Fibroblast of skin of right biceps (primary cell): ENCODE measurements at regions not wholly inside any gene's neighbourhood (a gene's known extent, or its start where the extent isn't known, plus 50 kb on each side); places are given as distances from the start of the nearest gene placed in this dataset.

Source experiments
- DNase-seq: peaks from one replicate; pipeline ENCODE4 v3.0.0-alpha.2; 2013

DNA sequence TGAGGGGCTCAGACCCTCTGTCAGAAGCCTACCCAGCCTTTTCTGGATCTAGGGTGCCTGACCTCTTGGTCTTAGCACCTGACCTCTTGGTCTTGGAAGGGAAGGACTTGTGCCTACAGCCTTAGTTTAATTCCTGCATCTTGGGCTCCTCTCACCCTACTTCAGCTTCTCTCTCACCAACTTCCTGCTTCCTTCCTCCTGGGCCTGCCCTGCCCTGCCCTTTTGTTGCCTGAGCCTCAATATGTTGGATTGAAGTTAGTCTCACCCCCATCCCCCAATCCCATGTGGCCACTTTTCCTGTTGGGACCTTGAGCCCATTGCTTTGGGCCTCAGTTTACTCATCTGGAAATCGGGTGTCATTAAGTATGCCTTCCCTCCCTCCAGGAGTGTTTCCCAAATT lies 206.2 kb upstream of the SKOR2 start:
- no peak for DNase-seq

DNA sequence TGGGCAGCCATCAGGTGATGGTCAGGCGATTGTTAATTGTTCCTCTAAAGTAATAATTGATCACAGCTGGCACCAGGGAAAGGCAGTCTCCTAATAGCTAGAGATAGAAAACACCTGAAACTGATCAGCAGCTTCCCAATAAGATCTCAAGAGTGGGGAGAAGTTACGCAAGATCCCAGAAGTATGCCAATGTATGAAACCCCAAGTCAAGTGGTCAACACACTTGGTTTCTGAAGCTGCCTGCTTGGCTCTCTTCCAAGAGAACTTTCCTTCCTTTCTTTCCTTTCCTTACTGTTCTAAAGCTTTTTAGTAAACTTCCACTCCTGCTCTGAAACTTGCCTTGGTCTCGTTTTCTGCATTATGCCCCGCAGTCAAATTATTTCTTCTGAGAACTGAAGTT lies 201.6 kb upstream of the SKOR2 start:
- no peak for DNase-seq

DNA sequence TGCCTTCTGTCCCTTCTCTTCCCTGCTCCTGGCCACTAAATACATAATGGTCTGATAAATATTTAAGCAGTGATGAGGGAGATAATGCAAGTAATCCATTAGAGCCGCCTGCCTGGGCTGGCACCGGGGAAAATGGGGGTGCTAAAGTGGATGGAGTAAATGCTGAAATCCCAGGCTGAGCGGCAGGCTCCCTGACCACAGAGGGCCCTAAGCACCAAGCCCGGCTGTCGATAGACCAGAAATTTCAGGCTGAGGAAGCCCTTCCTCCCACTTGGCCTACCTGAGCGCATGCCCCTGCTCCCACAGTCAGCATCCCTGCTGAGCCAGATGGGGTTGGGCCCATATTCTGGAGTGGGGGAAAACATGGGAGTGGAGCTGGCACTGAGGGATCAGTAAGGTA lies 197.5 kb upstream of the SKOR2 start:
- DNase-seq, result no peak

DNA sequence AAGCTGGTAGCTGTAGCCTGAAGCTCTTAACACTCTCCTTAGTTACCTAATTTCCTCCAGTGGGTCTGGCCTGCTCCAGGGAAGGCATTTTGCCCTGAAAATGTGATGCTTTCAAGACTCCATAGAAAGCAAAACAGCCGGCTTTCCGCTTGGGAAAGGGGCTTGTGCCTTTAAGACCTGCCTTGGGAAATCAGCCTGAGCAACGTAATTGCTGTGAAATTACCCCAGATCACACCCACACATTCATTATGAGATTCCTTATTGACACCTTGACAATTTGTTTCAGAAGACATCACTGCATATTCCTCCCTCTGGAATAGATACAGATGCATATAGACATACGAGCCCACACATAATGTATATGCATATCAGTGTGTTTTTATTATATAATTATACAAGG lies 190.5 kb upstream of the SKOR2 start:
- no peak for DNase-seq

DNA sequence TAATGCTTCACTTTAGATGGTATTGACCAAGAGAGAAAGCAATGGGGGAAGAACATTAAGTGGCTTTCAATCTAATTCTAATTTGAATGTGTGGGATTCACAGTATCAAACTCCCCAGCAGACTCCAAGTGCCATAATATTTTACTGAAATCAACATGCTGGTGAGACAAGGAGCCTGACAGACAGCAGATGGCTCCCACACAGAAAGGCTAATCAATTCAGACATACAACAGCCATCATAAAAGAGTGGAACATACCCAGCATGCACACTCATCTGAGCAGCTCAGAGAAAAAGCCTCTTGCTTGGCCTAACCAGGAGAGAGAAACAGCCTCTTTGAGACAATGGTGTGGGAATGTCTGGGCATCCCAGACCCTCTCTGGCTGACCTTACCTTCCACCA lies 186.5 kb upstream of the SKOR2 start:
- no peak for DNase-seq

DNA sequence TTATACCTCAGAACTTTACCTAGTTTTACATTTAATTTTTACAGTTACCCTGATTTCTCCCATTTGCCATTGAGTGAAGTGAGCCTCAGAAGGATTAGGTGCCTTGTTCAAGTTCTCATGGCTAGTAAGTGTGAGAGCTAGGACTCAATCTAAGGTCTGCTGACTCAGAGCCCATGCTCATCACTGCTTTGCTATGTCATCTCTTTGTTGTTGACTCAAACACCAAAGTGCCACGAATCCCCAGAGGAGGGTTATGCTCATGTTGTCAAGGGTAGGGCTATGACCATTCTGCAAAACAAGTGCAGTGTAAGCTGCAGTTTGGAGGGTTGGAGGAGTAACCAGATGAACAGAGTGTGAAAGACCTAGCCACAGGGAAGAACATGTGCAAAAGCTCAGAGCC lies 185.4 kb upstream of the SKOR2 start:
- DNase-seq, result peak; percentile 3

DNA sequence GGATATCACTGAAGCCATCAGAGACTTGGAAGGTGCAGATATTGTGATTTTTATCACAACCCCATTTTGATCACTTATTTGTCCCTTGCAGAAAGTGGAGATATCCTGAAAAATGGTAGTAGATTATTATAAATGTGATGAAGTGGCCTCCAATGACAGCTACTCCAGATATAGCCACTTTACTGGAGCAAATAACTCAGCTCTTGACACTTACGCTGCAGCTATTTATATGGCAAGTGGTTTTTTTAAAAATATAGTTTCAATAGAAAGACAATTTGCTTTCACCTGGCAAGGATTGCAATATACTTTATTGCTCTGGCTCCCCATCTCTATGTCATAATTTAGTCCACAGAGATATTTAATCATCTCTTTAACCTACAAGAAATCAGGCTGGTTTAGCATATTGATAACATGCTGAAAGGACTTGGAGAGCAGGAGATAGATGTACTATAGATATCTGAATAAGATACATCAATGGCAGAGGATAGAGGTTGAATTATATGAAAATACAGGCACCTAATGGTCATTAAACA lies 182.8 kb upstream of the SKOR2 start:
- DNase-seq, result no peak

DNA sequence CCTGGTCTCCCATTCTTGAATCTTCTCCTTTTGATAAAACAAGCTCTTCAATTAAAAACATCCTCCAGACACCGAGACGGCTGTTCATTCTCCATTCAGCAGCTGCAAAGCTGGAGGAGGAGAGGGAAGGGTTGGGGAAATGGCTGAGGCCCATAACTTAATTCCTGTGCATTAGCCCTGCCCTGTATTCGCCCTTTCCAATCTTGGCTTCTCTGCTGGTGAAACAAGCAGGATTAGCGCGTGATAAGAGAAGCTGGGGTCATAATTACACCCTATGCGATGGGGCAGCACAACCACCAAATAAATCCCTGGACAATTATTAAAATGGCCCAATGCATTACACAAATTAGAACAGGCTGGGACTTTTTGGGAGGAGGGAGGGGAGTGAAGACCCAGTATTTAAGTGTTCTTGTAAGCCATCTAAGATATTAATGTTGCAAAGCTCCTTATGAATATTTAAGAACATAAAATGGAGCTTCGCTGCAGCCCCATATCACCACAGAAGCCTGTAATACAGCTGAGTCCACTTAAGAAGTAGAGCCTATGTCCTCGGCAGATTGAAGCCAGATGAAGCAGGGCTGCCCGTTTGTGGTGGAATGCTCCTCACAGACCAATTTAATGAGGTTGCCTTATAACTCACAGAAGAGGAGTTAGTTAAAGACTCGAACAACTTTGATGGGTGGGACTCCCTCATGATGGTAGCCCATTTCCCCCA lies 176.6 kb upstream of the SKOR2 start:
- DNase-seq, result no peak

DNA sequence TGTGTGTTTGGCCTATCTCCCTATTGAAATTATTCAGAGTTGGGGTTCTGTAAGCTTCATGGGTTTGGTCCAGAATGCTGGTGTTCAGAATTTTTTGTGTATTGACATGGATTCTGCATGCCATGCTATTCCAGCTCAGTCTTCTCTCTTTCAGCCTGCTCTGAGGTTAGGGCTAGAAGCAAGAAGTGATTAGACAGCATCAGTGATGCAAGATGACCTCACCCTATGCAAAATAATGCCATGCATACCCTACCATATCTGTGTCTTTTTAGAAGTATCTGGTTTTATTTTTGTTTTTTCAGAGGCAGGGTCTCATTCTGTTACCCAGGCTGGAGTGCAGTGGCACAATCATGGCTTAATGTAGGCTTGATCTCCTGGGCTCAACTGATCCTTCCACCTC lies 175.6 kb upstream of the SKOR2 start:
- DNase-seq, result no peak

DNA sequence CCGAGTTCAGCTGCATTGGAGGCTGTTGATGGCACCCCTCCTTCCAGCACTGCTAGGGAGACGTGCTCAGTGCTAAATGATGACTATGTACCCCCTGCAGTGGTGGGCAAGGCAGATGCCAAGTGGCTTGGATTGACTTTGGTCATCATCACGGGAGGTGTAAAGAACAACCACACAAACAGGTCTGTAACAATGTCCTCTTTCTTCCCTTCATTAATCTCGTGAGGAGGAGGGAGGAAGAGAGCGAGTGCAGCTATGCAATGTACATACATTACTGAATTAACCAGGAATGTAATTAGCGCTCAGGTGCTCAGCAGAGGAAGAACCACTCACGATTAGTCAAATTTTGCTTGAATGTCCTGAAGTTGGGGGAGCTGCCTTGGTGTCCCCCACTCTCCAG lies 173.9 kb upstream of the SKOR2 start:
- no peak for DNase-seq

DNA sequence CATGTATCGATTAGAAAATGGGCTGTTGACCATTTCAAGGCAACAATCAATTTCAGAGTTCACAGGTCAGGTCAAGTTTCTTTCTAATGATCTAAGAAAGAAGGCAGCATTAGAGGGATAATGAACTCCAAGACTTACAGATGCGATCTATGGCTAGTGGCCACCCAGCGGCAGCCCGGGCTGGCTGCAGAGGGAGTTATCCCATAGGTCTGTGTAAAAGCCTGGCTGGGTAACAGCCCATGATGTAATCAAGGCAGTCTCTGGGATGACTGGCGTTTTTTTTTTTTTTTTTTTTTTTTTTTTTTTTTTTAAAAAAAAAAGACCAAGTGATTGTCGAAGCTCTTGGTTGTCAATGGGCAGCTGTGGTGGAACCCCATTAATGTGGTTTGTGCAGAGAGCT lies 171.1 kb upstream of the SKOR2 start:
- DNase-seq, result peak; percentile 9

DNA sequence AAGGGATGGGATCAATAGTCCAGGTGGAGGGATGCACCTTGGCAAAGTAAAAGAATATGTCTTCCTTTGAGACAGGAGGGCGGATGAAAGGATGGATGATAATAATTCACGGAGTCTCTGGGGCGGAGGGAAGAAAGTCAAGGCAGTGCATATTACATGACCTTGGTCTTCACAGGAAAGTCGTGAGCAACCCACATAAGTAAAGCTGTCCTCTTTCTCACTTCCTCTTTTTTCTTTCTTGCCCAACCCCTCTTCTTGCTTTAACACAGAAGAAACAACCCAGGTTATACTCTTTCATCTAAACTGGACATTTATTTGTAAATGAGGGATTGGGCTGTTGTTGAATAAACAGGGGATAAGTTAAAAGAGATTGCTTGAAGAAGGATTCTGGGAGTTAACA lies 168.7 kb upstream of the SKOR2 start:
- no peak for DNase-seq

DNA sequence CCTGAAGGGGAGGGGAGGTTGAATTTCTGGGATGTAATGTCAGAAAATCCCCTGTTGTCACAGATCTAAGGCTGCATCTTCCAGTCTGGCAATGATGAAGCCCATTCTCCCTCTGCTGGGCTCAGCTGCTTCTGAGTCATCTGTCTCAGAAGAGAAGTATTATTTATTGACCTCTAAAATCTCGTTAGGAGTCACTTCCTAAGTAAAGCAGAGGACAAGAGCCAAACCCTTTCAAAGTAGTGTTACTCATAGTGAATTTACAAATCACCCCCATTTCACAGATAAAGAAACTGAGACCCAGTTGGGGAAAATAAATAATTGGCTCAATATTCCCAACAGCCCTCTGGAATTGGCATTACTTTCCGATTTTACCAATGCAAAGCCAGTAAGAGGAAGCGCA lies 167.3 kb upstream of the SKOR2 start:
- DNase-seq, result peak; percentile 73

DNA sequence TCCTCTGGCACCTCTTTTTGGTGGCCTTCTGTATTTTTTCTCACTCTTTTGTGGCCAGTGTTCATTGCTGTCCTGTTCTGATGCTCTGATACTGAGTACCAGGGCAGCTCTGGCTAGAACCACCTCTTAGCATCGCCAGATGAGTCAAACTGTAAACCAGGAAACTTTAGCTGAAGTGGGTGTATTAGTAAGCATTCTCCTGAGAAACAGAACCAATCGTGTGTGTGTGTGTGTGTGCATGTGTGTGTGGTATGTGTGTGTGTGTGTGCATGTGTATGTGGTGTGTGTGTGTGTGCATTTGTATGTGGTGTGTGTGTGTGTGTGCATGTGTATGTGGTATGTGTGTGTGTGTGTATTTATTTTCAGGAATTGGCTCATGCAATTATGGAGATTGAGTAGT lies 166.3 kb upstream of the SKOR2 start:
- peak; percentile 29 for DNase-seq

DNA sequence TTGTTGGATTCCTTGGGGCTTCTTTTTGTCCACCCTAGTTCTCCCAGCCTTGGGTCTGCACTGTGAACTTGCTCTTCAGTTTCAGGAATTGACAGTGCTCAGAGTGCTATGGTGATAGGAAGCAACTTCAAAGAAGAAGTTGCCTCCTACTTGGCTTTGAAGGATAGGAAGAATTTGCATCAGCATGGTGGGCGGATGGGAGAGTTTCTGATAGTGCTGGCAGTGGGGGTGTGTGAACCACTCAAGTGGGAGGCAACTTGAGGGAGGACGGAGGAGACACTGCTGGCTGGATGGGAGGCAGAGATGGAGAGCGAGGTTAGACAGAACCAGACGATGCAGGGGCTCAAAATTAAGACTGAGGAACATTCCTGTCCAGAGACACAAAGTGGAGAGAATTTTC lies 164.4 kb upstream of the SKOR2 start:
- no peak for DNase-seq

DNA sequence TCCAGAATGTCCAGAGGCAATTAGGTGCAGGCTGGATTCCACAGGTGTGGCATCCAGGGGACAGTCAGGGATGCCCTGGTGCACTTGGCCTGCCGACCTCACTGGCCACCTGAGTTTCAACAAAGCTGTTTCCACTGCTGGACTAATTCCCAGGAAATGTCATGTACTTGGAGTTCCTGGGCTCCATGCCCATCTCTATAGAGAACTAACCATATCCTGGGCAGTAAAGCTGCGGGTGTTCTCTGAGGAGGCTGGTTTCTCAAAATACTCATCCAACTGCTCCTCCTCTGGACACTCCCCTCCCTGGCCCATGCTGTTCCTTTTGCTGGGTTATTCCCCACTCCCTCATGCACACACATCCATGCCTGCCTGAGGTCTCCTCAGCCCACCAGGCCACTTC lies 161.9 kb upstream of the SKOR2 start:
- no peak for DNase-seq

DNA sequence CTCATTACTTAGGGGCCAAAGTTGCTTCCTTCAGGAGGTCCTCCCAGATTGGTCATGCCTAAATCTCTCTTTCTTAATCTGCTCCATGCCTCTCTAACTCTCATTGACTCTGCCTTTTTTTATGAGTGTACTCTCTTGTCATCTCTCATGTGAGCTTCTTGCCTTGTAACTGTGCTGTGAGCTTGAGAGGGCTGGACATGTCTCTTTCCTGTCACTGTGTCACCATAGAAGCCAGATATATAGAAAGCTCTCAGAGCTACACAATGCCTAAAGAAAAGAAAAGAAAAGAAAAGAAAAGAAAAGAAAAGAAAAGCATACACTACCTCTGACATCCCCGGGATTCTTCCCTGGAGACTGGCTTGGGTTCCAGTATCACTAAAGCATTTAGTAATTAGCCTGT lies 161.5 kb upstream of the SKOR2 start:
- no peak for DNase-seq

DNA sequence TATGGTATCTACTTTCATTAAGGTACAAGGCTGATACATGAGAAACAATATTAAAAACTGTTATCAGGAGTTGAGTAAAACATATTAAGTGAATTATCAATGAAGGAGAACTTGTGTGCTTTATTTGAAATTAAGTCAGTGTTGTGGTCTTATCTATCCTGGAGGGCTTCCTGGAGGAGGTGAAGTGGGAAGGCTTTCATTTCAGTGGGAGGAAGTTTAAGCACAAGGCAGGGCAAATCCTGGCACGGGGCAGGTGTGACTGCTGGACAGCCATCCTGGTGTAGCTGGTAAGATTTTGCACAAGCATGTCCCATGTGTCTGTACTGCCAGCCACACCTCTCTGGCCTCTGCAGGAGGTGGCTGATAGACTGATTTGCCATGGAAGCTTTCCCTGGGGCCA lies 159.7 kb upstream of the SKOR2 start:
- DNase-seq, result no peak

DNA sequence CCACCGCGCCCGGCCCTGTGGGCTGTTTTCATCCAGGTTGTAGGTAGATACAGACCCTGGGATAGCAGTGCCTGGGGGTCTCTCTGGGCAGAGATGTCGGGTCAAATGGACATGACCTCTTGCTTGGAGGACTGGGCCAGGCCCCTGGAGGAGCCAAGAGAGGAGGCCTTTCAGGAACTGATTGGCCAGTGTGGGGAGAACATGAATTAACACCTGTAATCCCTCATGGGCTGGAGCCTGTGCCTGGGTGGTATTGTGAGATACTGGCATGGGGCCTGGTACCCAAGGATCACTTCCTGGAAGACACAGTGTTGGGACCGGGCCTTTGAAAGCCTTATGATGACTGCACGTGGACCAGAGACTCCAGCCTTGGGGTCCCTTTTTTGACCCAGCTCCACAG lies 158.7 kb upstream of the SKOR2 start:
- no peak for DNase-seq

DNA sequence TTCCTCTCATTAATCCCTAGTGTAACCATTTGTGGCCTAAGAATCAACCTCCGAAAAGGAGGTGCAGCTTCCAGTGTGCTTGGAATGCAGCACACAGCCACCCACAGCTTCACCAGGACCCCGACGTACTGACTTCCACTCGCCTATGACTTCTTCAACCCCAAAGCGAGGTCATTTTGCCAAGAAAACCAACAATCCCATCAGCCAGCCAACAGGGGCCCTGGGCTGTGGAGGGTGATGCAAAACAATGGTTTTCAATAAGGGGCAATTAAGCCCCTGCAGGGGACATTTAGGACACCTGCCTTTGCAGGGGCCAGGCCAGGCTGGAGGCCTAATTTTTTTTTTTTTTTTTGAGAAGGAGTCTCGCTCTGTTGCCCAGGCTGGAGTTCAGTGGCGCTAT lies 158.1 kb upstream of the SKOR2 start:
- no peak for DNase-seq

DNA sequence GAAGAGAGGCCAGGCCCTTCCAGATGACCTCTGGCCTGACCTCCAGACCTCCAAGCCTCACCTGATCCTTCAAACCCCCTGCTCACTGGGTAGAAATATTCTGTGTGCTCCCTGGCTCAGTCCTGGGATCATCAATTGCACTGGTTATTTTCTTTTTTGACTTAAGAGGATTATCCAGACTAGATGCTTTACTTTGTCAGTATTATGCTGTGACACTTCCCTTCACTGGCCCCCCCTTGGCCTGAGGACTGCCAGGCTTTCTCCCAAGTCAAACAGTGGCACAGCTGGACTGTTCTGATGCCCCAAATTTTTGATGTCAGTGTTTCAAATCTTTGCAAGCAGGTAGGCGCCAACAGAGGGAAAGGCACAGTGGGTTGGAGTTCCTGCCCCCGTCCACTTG lies 156.3 kb upstream of the SKOR2 start:
- DNase-seq, result no peak

DNA sequence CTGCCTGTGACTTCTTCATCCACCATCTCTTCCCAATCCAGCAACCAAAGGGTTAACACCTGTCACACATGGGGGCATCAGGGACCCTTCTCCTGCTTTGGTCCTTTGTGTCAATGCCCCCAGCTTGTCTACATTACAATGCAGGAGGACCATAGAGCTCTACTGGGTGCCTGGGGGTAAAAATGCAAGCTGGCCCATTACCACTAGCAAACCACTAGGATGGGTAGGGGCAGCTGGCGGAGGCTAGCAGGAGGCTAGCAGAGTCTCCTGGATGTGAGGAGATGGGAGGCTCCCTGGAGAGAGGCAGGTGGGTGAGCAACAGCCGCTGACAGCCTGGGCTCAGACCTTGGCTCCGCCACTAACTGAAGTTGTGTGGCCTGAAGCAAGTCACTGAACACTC lies 153.4 kb upstream of the SKOR2 start:
- no peak for DNase-seq

DNA sequence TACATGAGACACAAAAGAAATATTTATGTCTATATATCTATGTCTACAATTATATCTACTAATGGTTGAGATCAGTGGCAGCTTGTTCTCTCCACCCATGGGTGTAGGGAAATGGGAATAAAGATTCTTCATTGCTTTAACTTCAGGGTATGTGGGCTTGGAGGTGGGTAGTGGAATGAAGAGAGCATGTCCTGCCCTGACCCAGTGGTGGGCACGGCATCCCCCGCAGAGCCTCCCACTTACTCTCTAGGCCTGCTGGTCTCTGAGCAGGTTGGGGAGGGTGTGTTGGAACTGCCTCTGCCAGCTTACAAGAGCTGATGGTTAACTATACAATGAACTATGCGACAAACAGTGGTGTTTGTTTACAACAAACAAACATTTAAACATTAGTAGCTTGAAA lies 152.5 kb upstream of the SKOR2 start:
- no peak for DNase-seq

DNA sequence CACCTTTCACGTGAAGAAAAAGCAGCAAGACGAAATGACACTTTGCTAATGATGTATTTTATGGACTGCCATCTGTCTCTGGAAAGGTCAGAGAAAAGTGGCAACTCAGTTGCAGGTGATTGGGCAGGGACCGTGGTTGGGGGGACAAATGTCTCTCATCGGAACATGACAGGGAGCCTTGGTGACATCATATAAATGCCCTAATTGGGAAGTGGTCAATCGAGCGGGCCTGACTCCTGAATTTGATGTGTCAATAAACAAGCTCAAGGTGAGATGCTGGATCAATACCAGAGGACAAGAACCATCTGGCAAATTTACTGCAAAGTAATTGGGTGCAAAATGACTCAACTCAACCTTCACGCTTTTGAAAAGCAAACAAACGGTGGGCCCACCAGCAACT lies 151.9 kb upstream of the SKOR2 start:
- no peak for DNase-seq

DNA sequence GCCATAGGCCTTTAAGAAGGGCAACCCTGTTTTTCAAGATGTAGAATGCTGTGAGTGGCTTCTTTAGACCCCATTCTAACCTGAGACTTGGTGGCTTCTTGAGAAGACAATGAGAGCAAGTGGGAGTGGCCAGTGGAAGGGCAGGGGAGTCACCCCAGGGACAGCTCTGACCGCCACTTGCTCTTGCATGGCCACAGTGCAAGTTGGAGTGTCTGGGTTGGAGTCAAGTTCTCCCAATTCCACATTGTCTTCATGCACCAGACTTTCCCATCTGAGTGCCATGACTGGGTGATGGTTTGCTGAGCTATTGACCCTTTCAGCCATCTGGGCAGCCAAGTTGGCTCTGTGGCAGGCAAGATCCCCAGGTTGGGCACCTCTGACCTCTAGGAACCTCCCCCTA lies 148.0 kb upstream of the SKOR2 start:
- no peak for DNase-seq
